ENCODE measurements at regions not wholly inside any gene's neighbourhood (a gene's known extent, or its start where the extent isn't known, plus 50 kb on each side); places are given as distances from the start of the nearest gene placed in this dataset.

- no peaks in the 10 kb centered on the region for H3K9me3 ChIP-seq (ENCODE audit: insufficient read depth, low read depth)
- no peak overlapping the region for H3K27ac ChIP-seq
- BruUV-seq (replicated peaks): no TSS peak
- no peaks in the 10 kb centered on the region for H3F3A ChIP-seq (ENCODE audit: insufficient read depth, low read depth)
- ChIA-PET CTCF (no interaction called here), POLR2A (ENCODE audit: unreplicated experiment) (no interaction called here)
- no peak for DNase-seq
- H3K27me3 ChIP-seq (ENCODE audit: insufficient read depth, low read depth): no peaks in the 10 kb centered on the region
- no peaks in the 10 kb centered on the region for H4K20me1 ChIP-seq (ENCODE audit: insufficient read depth)
- H3K4me1 ChIP-seq (replicated peaks; ENCODE audit: insufficient read depth): no peaks in the 10 kb centered on the region
- no peak overlapping the region for H3K4me3 ChIP-seq
- no peak overlapping the region for H2AFZ ChIP-seq
- H3K4me2 ChIP-seq: no peak overlapping the region
- no peaks in the 10 kb centered on the region for H3K9me2 ChIP-seq (ENCODE audit: insufficient read depth)
- H3K79me2 ChIP-seq (ENCODE audit: low read depth): no peaks in the 10 kb centered on the region
- intact Hi-C loops (cut with micrococcal nuclease; ENCODE audit: unreplicated experiment): loop anchor here (10.0 kb wide), 1 partner anchor 979 kb away; no protein-coding TSS in a partner anchor
- H3K36me3 ChIP-seq (ENCODE audit: low read depth): no peaks in the 10 kb centered on the region
- no peak for TF ChIP-seq CTCF (conservative IDR thresholded peaks at IDR 0.05)
- TF ChIP-seq EZH2 (IDR thresholded peaks at IDR 0.05; ENCODE audit: low read depth): no peak
These were observed 140.3 kb downstream of the LYPLAL1 start for GRCh38 chr1:219313961-219314360.

- Histone ChIP-seq H3K4me3 (no peak overlapping the region), H3F3A (ENCODE audit: insufficient read depth, low read depth) (no peaks in the 10 kb centered on the region), H2AFZ (no peak overlapping the region), H4K20me1 (ENCODE audit: insufficient read depth) (no peaks in the 10 kb centered on the region), H3K36me3 (ENCODE audit: low read depth) (no peaks in the 10 kb centered on the region), H3K4me1 (replicated peaks; ENCODE audit: insufficient read depth) (no peaks in the 10 kb centered on the region), H3K79me2 (ENCODE audit: low read depth) (no peaks in the 10 kb centered on the region), H3K27ac (no peak overlapping the region), H3K9me2 (ENCODE audit: insufficient read depth) (no peaks in the 10 kb centered on the region), H3K27me3 (ENCODE audit: insufficient read depth, low read depth) (no peaks in the 10 kb centered on the region), H3K4me2 (no peak overlapping the region), H3K9me3 (ENCODE audit: insufficient read depth, low read depth) (no peaks in the 10 kb centered on the region)
- POLR2A ChIA-PET (ENCODE audit: unreplicated experiment): no interaction called here
- CTCF ChIA-PET: no interaction called here
- no peak for DNase-seq
- BruUV-seq (replicated peaks): no TSS peak
- intact Hi-C loops (cut with micrococcal nuclease; ENCODE audit: unreplicated experiment): loop anchor here (10.0 kb wide), 1 partner anchor 978 kb away; no protein-coding TSS in a partner anchor
- TF ChIP-seq CTCF (conservative IDR thresholded peaks at IDR 0.05): no peak
- TF ChIP-seq EZH2 (IDR thresholded peaks at IDR 0.05; ENCODE audit: low read depth): no peak
These were observed 139.3 kb downstream of the LYPLAL1 start for GRCh38 chr1:219312967-219313366.

- POLR2A ChIA-PET (ENCODE audit: unreplicated experiment): no interaction called here
- no TSS peak for BruUV-seq (replicated peaks)
- Histone ChIP-seq H3K4me1 (replicated peaks; ENCODE audit: insufficient read depth) (no peaks in the 10 kb centered on the region), H3K27ac (no peak overlapping the region), H3K4me2 (no peak overlapping the region), H3K79me2 (ENCODE audit: low read depth) (no peaks in the 10 kb centered on the region), H2AFZ (no peak overlapping the region), H3K9me2 (ENCODE audit: insufficient read depth) (no peaks in the 10 kb centered on the region), H3F3A (ENCODE audit: insufficient read depth, low read depth) (no peaks in the 10 kb centered on the region), H3K4me3 (no peak overlapping the region), H3K27me3 (ENCODE audit: insufficient read depth, low read depth) (no peaks in the 10 kb centered on the region), H3K9me3 (ENCODE audit: insufficient read depth, low read depth) (no peaks in the 10 kb centered on the region), H4K20me1 (ENCODE audit: insufficient read depth) (no peaks in the 10 kb centered on the region), H3K36me3 (ENCODE audit: low read depth) (no peaks in the 10 kb centered on the region)
- no peak for DNase-seq
- CTCF ChIA-PET: no interaction called here
- TF ChIP-seq CTCF (conservative IDR thresholded peaks at IDR 0.05): no peak
- no peak for TF ChIP-seq EZH2 (IDR thresholded peaks at IDR 0.05; ENCODE audit: low read depth)
- intact Hi-C loops (cut with micrococcal nuclease; ENCODE audit: unreplicated experiment): loop anchor here (10.0 kb wide), 1 partner anchor 975 kb away; no protein-coding TSS in a partner anchor
These were observed 136.6 kb downstream of the LYPLAL1 start for GRCh38 chr1:219310181-219310728.
